H9 (cell line): ENCODE measurements at regions not wholly inside any gene's neighbourhood (a gene's known extent, or its start where the extent isn't known, plus 50 kb on each side); places are given as distances from the start of the nearest gene placed in this dataset.

Experiments used
- DNase-seq: peaks from one replicate; pipeline ENCODE4 v3.0.0-alpha.2; 2017
- H2AFZ ChIP-seq: one replicate; pipeline ENCODE4 v1.6.1; 2013; ENCODE audit warnings: mild to moderate bottlenecking, low read length, control low read depth, moderate library complexity
- H2AK5ac ChIP-seq: 2 replicates; pipeline ENCODE4 v1.6.1; 2013; ENCODE audit warnings: low read length, control low read depth, mixed read lengths; ENCODE audit not compliant: insufficient read length
- H2BK120ac ChIP-seq: one replicate; pipeline ENCODE4 v1.6.1; 2013; ENCODE audit warnings: low read depth, mild to moderate bottlenecking, low read length, control low read depth, inconsistent platforms; ENCODE audit not compliant: poor library complexity, severe bottlenecking
- H2BK12ac ChIP-seq: 2 replicates; pipeline ENCODE4 v1.6.1; 2013; ENCODE audit warnings: low read length, control low read depth, mixed read lengths, low read depth; ENCODE audit not compliant: insufficient read length
- H2BK15ac ChIP-seq: 2 replicates; pipeline ENCODE4 v1.6.1; 2013; ENCODE audit warnings: low read depth, low read length, control low read depth
- H2BK20ac ChIP-seq: one replicate; pipeline ENCODE4 v1.6.1; 2013; ENCODE audit warnings: low read depth, mild to moderate bottlenecking, low read length, control low read depth, inconsistent platforms; ENCODE audit not compliant: poor library complexity, severe bottlenecking
- H2BK5ac ChIP-seq: 2 replicates; pipeline ENCODE4 v1.6.1; 2013; ENCODE audit warnings: low read length, control low read depth, mixed read lengths; ENCODE audit not compliant: insufficient read length
- H3K14ac ChIP-seq: 2 replicates; pipeline ENCODE4 v1.6.1; 2013; ENCODE audit warnings: low read length, control low read depth; ENCODE audit not compliant: insufficient read depth
- H3K18ac ChIP-seq: 2 replicates; pipeline ENCODE4 v1.6.1; 2013; ENCODE audit warnings: low read depth, mild to moderate bottlenecking, mixed read lengths, low read length, control low read depth; ENCODE audit not compliant: insufficient read length
- H3K23ac ChIP-seq: 2 replicates; pipeline ENCODE4 v1.6.1; 2013; ENCODE audit warnings: low read length, control low read depth, mixed read lengths, low read depth; ENCODE audit not compliant: insufficient read length
- H3K23me2 ChIP-seq: 2 replicates; pipeline ENCODE4 v1.6.1; 2013; ENCODE audit warnings: low read depth, mild to moderate bottlenecking, mixed read lengths, low read length, control low read depth; ENCODE audit not compliant: insufficient read length, poor library complexity, severe bottlenecking
- H3K27ac ChIP-seq: 2 replicates; pipeline ENCODE4 v1.5.1; 2013; ENCODE audit warnings: low read length, control low read depth, mixed read lengths, low read depth; ENCODE audit not compliant: insufficient read length
- H3K27me3 ChIP-seq: 2 replicates; pipeline ENCODE4 v1.6.1; 2013; ENCODE audit warnings: low read length, control low read depth, inconsistent platforms; ENCODE audit not compliant: insufficient read depth
- H3K4ac ChIP-seq: 2 replicates; pipeline ENCODE4 v1.6.1; 2013; ENCODE audit warnings: low read depth, mild to moderate bottlenecking, control low read depth, inconsistent platforms, low read length, moderate library complexity
- H3K4me1 ChIP-seq: 2 replicates; pipeline ENCODE4 v1.6.1; 2013; ENCODE audit warnings: low read length, control low read depth, inconsistent platforms; ENCODE audit not compliant: insufficient read depth
- H3K4me2 ChIP-seq: 2 replicates; pipeline ENCODE4 v1.6.1; 2013; ENCODE audit warnings: low read length, control low read depth, mixed read lengths; ENCODE audit not compliant: insufficient read length, insufficient read depth
- H3K56ac ChIP-seq: 2 replicates; pipeline ENCODE4 v1.6.1; 2013; ENCODE audit warnings: low read depth, mild to moderate bottlenecking, mixed read lengths, low read length, control low read depth; ENCODE audit not compliant: insufficient read length
- H3K79me1 ChIP-seq: 2 replicates; pipeline ENCODE4 v1.6.1; 2013; ENCODE audit warnings: low read depth, mild to moderate bottlenecking, moderate library complexity, low read length, control low read depth, inconsistent platforms; ENCODE audit not compliant: insufficient read depth, poor library complexity, severe bottlenecking
- H3K79me2 ChIP-seq: 2 replicates; pipeline ENCODE4 v1.6.1; 2013; ENCODE audit warnings: low read length, control low read depth, inconsistent platforms; ENCODE audit not compliant: insufficient read depth
- H3K9ac ChIP-seq: 2 replicates; pipeline ENCODE4 v1.6.1; 2013; ENCODE audit warnings: low read length, control low read depth, mixed read lengths; ENCODE audit not compliant: insufficient read length; ENCODE audit errors: extremely low read depth
- H3K9me3 ChIP-seq: one replicate; pipeline ENCODE4 v1.6.1; 2013; ENCODE audit warnings: low read depth, low read length, inconsistent platforms; ENCODE audit not compliant: control insufficient read depth
- H3T11ph ChIP-seq: one replicate; pipeline ENCODE4 v1.6.1; 2013; ENCODE audit warnings: mild to moderate bottlenecking, low read length, control low read depth, inconsistent platforms
- H4K20me1 ChIP-seq: one replicate; pipeline ENCODE4 v1.6.1; 2013; ENCODE audit not compliant: control insufficient read depth, insufficient read length, insufficient read depth
- H4K5ac ChIP-seq: 2 replicates; pipeline ENCODE4 v1.6.1; 2013; ENCODE audit warnings: low read depth, mild to moderate bottlenecking, mixed read lengths, low read length, control low read depth; ENCODE audit not compliant: insufficient read length
- H4K8ac ChIP-seq: replicated peaks from 2 replicates; pipeline ENCODE4 v1.6.1; 2013; ENCODE audit warnings: low read length, control low read depth, mixed read lengths, low read depth; ENCODE audit not compliant: insufficient read length
- H4K91ac ChIP-seq: 2 replicates; pipeline ENCODE4 v1.6.1; 2013; ENCODE audit warnings: low read depth, mild to moderate bottlenecking, moderate library complexity, mixed read lengths, low read length, control low read depth; ENCODE audit not compliant: insufficient read length
- H3K27ac Mint-ChIP-seq, 3 experiments: 2 replicates in 2 of 3; 3 replicates in 1 of 3; pipeline ENCODE4 v1.8.0; 2020 to 2021; ENCODE audit warnings: mixed read lengths in 3 of 3, mild to moderate bottlenecking in 1 of 3, moderate library complexity in 1 of 3
- H3K27me3 Mint-ChIP-seq: 2 replicates; pipeline ENCODE4 v1.8.0; 2021; ENCODE audit warnings: low read depth, mild to moderate bottlenecking, moderate library complexity, mixed read lengths
- H3K36me3 Mint-ChIP-seq, 3 experiments: 2 replicates in 2 of 3; 3 replicates in 1 of 3; pipeline ENCODE4 v1.8.0; 2020 to 2021; ENCODE audit warnings: low read depth in 3 of 3, mixed read lengths in 3 of 3; ENCODE audit not compliant: insufficient read depth in 1 of 3
- H3K4me1 Mint-ChIP-seq, 2 experiments: 2 replicates each; pipeline ENCODE4 v1.8.0; 2020; ENCODE audit warnings: mixed read lengths in 2 of 2
- H3K4me3 Mint-ChIP-seq, 2 experiments: 2 replicates in 1 of 2; 3 replicates in 1 of 2; pipeline ENCODE4 v1.8.0; 2020 to 2021; ENCODE audit warnings: mild to moderate bottlenecking in 2 of 2, mixed read lengths in 2 of 2, moderate library complexity in 1 of 2
- H3K9me3 Mint-ChIP-seq, 2 experiments: 2 replicates in 1 of 2; 3 replicates in 1 of 2; pipeline ENCODE4 v1.8.0; 2020; ENCODE audit warnings: mild to moderate bottlenecking in 2 of 2, mixed read lengths in 2 of 2, moderate library complexity in 1 of 2
- WGBS: extraction: QIAGEN DNeasy Blood & Tissue Kit; methylation state at CpG from one replicate; pipeline ENCODE4 v1.1.7; 2013; ENCODE audit warnings: missing lambda C conversion rate, low lambda C conversion rate, mixed read lengths; ENCODE audit not compliant: insufficient read length; ENCODE audit errors: extremely low coverage; 5-methylcytosine and 5-hydroxymethylcytosine counted together
- TF ChIP-seq, protein P1 (sequence below): fragments of 200-600 bp; sonication (generic); conservative IDR thresholded peaks from 3 replicates; pipeline ENCODE4 v1.8.0; 2021; ENCODE audit warnings: antibody characterized with exemption, mild to moderate bottlenecking

DNA sequence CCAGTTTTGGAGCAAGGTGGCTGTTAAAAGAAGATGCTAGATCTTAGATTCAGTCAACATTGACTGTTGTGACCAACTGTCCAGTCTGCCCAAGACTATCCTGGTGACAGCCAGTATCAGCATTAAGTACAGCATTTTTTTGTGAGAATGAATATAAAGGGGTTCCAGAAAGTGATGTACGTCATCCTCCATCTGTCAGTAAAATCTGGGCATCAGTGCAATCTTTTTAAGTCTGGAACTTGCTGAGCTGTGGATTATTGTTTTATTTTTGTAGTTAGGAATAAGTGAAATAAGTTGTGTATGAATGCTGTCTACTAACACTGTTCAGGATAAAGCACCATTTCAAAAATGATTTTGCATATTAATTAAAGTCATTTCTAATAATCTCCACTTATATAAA lies 1020.0 kb upstream of the GHITM start:
- Histone ChIP-seq H3K27me3 (no peaks in the 10 kb centered on the region), H3K79me2 (no peaks in the 10 kb centered on the region), H2AK5ac (no peak overlapping the region), H2BK120ac (no peak overlapping the region), H3K4me2 (no peak overlapping the region), H3T11ph (no peak overlapping the region), H3K4me1 (no peaks in the 10 kb centered on the region), H3K4ac (no peak overlapping the region), H2BK15ac (no peak overlapping the region), H2BK12ac (no peak overlapping the region), H3K9me3 (no peaks in the 10 kb centered on the region), H4K8ac (no peak overlapping the region), H3K18ac (no peak overlapping the region), H3K56ac (no peak overlapping the region), H3K14ac (no peak overlapping the region), H2BK20ac (no peak overlapping the region), H3K23me2 (no peaks in the 10 kb centered on the region), H3K79me1 (no peaks in the 10 kb centered on the region), H4K91ac (no peak overlapping the region), H2BK5ac (no peak overlapping the region), H3K9ac (no peak overlapping the region), H4K20me1 (no peaks in the 10 kb centered on the region), H2AFZ (no peak overlapping the region), H3K27ac (no peak overlapping the region), H4K5ac (no peak overlapping the region), H3K23ac (no peak overlapping the region)
- DNase-seq, result no peak
- Mint-ChIP-seq H3K9me3 (no peaks in the 10 kb centered on the region), H3K4me3 (no peak overlapping the region), H3K27ac (no peak overlapping the region), H3K27me3 (no peaks in the 10 kb centered on the region), H3K4me1 (no peaks in the 10 kb centered on the region), H3K36me3 (no peaks in the 10 kb centered on the region)
- no CpG with 5 or more reads among the region's 1 CpG for WGBS
- TF ChIP-seq, protein P1, sequence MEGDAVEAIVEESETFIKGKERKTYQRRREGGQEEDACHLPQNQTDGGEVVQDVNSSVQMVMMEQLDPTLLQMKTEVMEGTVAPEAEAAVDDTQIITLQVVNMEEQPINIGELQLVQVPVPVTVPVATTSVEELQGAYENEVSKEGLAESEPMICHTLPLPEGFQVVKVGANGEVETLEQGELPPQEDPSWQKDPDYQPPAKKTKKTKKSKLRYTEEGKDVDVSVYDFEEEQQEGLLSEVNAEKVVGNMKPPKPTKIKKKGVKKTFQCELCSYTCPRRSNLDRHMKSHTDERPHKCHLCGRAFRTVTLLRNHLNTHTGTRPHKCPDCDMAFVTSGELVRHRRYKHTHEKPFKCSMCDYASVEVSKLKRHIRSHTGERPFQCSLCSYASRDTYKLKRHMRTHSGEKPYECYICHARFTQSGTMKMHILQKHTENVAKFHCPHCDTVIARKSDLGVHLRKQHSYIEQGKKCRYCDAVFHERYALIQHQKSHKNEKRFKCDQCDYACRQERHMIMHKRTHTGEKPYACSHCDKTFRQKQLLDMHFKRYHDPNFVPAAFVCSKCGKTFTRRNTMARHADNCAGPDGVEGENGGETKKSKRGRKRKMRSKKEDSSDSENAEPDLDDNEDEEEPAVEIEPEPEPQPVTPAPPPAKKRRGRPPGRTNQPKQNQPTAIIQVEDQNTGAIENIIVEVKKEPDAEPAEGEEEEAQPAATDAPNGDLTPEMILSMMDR, result no peak
